Smooth muscle cell (in vitro differentiated cells): ENCODE measurements at regions not wholly inside any gene's neighbourhood (a gene's known extent, or its start where the extent isn't known, plus 50 kb on each side); places are given as distances from the start of the nearest gene placed in this dataset.
A peak's percentile ranks its signal among the peaks of the same experiment; 100 is the strongest.

Source experiments
- DNase-seq: peaks from one replicate; lab custom pipeline; 2025; ENCODE audit not compliant: unreplicated experiment; lab: John Stamatoyannopoulos, UW
- H2AFZ ChIP-seq: fragments of 200-600 bp; sonication (generic); 2 replicates; pipeline ENCODE4 v1.6.0; 2016; ENCODE audit warnings: antibody characterized with exemption, low read depth, mild to moderate bottlenecking
- H3F3A ChIP-seq: fragments of 200-600 bp; sonication (generic); 2 replicates; pipeline ENCODE4 v1.6.0; 2017; ENCODE audit warnings: antibody characterized with exemption, low read depth
- H3K27ac ChIP-seq: fragments of 200-600 bp; sonication (generic); 2 replicates; pipeline ENCODE4 v1.5.1; 2016; ENCODE audit warnings: low read depth, mild to moderate bottlenecking
- H3K27me3 ChIP-seq: fragments of 200-600 bp; sonication (generic); 2 replicates; pipeline ENCODE4 v1.6.1; 2016; ENCODE audit warnings: low read depth, mild to moderate bottlenecking
- H3K36me3 ChIP-seq: fragments of 200-600 bp; sonication (generic); 2 replicates; pipeline ENCODE4 v1.5.1; 2016; ENCODE audit warnings: low read depth
- H3K4me1 ChIP-seq: fragments of 200-600 bp; sonication (generic); 2 replicates; pipeline ENCODE4 v1.5.1; 2016; ENCODE audit warnings: low read depth
- H3K4me2 ChIP-seq: fragments of 200-600 bp; sonication (generic); 2 replicates; pipeline ENCODE4 v1.6.0; 2016; ENCODE audit warnings: mild to moderate bottlenecking
- H3K4me3 ChIP-seq: fragments of 200-600 bp; sonication (generic); 2 replicates; pipeline ENCODE4 v1.5.1; 2016; ENCODE audit warnings: mild to moderate bottlenecking
- H3K79me2 ChIP-seq: fragments of 200-600 bp; sonication (generic); 2 replicates; pipeline ENCODE4 v1.6.0; 2016; ENCODE audit warnings: low read depth, mild to moderate bottlenecking
- H3K9ac ChIP-seq: fragments of 200-600 bp; sonication (generic); 2 replicates; pipeline ENCODE4 v1.6.0; 2016; ENCODE audit warnings: low read depth
- H3K9me3 ChIP-seq: fragments of 200-600 bp; sonication (generic); replicated peaks from 2 replicates; pipeline ENCODE4 v1.5.1; 2016; ENCODE audit warnings: low read depth
- H4K20me1 ChIP-seq: fragments of 200-600 bp; sonication (generic); 2 replicates; pipeline ENCODE4 v1.6.0; 2016; ENCODE audit warnings: low read depth
- WGBS: methylation state at CpG from one replicate; pipeline ENCODE4 v1.1.7; 2016; ENCODE audit warnings: low lambda C conversion rate; 5-methylcytosine and 5-hydroxymethylcytosine counted together
- TF ChIP-seq, protein P1 (sequence below): fragments of 200-600 bp; sonication (generic); IDR thresholded peaks from 2 replicates; pipeline ENCODE4 v1.5.1; 2017; ENCODE audit warnings: borderline replicate concordance, mild to moderate bottlenecking, antibody characterized with exemption; ENCODE audit not compliant: insufficient read depth, poor library complexity, severe bottlenecking

DNA sequence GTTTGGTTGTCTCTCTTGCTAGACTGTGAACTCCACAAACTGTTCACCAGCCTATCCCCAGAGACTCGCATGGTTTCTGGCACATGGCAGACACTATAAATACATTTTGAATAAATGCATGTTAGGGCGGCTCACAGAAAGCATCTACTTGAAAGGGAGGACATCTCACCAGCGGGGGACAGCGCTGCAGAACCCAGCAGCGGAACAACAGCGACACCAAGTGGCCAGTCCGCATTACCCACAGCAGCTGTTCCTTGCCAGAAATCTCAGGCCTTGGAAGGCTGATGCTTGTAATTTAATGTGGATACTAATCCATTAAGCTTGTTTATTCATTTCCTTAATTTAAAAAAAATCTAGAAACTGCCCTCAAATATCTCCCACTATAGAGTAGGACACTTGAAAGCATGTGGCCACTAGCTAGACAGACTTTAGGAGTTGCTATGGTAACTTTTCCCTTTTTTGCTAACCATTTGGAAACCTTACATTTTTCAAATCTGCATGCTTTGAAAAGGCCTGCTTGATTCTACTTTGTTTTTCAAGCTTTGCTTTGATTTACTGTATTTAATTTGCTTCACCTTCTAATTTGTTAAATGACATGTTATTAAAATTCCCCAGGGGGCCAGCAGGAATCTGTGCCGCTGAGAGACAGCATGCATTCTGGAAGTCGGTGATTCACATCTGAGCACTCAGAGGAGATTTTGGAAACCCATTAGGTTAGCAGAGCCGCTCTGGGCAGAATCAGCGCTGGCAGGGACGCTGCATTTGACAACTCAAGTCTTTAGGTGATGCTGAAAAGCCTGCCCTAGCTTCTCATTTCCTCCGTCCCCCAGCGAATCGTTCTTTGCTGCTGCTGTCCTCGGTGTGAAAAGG, 63.5 kb upstream of the SSX2IP start:
- peak; percentile 20 for DNase-seq
- 36% methylated on average over 16 of the region's 16 CpGs for WGBS
- Histone ChIP-seq H3K9me3 (no peaks in the 10 kb centered on the region), H3K36me3 (no peaks in the 10 kb centered on the region), H3K4me2 (peak overlapping the region; percentile 22), H3K4me1 (peaks cover 15% of the 10 kb centered on the region), H3K9ac (no peak overlapping the region), H3K4me3 (no peak overlapping the region), H3F3A (no peaks in the 10 kb centered on the region), H3K27ac (no peak overlapping the region), H3K27me3 (no peaks in the 10 kb centered on the region), H3K79me2 (no peaks in the 10 kb centered on the region), H4K20me1 (no peaks in the 10 kb centered on the region), H2AFZ (no peak overlapping the region)
- TF ChIP-seq, protein P1, sequence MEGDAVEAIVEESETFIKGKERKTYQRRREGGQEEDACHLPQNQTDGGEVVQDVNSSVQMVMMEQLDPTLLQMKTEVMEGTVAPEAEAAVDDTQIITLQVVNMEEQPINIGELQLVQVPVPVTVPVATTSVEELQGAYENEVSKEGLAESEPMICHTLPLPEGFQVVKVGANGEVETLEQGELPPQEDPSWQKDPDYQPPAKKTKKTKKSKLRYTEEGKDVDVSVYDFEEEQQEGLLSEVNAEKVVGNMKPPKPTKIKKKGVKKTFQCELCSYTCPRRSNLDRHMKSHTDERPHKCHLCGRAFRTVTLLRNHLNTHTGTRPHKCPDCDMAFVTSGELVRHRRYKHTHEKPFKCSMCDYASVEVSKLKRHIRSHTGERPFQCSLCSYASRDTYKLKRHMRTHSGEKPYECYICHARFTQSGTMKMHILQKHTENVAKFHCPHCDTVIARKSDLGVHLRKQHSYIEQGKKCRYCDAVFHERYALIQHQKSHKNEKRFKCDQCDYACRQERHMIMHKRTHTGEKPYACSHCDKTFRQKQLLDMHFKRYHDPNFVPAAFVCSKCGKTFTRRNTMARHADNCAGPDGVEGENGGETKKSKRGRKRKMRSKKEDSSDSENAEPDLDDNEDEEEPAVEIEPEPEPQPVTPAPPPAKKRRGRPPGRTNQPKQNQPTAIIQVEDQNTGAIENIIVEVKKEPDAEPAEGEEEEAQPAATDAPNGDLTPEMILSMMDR, result peak; percentile 99

DNA sequence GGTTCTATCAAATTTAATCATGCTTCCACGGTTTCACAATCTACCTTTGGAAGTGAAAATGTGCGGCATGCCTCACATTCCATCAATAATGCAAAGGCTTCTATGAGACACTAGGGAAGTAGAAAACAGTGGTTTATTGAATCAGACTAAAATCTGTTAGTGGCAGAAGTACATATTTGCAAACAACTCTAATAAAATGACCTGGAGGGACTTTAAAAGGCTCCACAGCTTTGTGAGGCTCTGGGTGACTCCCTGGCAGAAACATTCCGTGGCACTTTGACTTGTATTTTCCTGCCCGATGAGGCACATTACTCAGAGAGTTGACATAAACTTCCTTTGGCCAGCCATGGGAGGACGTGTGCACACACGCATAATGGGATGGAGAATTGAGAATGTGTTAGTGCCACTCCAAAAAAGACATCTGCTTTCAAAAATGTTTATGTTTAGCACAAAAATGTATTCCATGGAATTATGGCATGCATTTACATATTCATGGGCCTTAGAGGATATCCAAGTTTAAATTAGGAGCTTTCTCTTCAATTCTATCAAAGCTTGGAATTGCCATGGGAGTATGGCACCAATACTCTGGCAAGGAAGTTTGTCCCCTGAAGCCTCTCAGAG, 60.0 kb upstream of the SSX2IP start:
- Histone ChIP-seq H3K4me2 (peak overlapping the region; percentile 7), H3K9me3 (no peaks in the 10 kb centered on the region), H3K4me3 (no peak overlapping the region), H3K9ac (no peak overlapping the region), H3K27me3 (no peaks in the 10 kb centered on the region), H2AFZ (no peak overlapping the region), H3F3A (no peaks in the 10 kb centered on the region), H3K79me2 (no peaks in the 10 kb centered on the region), H3K27ac (peak overlapping the region; percentile 33), H3K36me3 (no peaks in the 10 kb centered on the region), H4K20me1 (no peaks in the 10 kb centered on the region), H3K4me1 (no peaks in the 10 kb centered on the region)
- TF ChIP-seq, protein P1, result no peak
- DNase-seq, result no peak
- WGBS, result 37% methylated on average over 6 of the region's 6 CpGs

DNA sequence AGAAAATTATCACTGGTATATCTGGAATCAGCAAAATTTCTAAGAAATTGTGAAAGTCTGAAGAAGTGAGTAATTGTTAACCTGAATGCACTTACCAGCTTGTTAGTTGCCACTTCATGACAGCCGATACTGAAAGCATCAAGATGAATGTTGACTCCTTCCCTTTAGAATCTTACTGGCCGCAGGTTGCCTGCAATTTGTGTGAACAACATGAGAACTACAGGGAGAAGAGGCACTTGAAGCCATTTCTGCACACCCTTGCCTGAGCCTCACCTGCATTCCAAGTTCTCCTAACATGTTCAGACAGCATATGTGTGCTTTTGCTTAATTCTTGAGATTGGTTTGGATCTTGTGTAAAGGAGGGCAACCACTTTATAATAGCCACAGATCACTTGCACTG, 59.2 kb upstream of the SSX2IP start:
- no peaks in the 10 kb centered on the region for H4K20me1 ChIP-seq
- H3K4me2 ChIP-seq, result no peak overlapping the region
- TF ChIP-seq, protein P1, result no peak
- H2AFZ ChIP-seq, result no peak overlapping the region
- H3K4me1 ChIP-seq, result no peaks in the 10 kb centered on the region
- no peaks in the 10 kb centered on the region for H3K27me3 ChIP-seq
- no peak overlapping the region for H3K9ac ChIP-seq
- no peaks in the 10 kb centered on the region for H3F3A ChIP-seq
- no peak for DNase-seq
- no peaks in the 10 kb centered on the region for H3K9me3 ChIP-seq
- no peaks in the 10 kb centered on the region for H3K79me2 ChIP-seq
- H3K27ac ChIP-seq, result peak overlapping the region; percentile 33
- H3K36me3 ChIP-seq, result no peaks in the 10 kb centered on the region
- H3K4me3 ChIP-seq, result no peak overlapping the region
- WGBS, result 97% methylated on average over 2 of the region's 2 CpGs
